HL-60 (cell line): ENCODE measurements at regions not wholly inside any gene's neighbourhood (a gene's known extent, or its start where the extent isn't known, plus 50 kb on each side); places are given as distances from the start of the nearest gene placed in this dataset.

Experiments used
- DNase-seq, 2 experiments: peaks; one replicate each; pipeline ENCODE4 v3.0.0-alpha.2; 2010 to 2020; ENCODE audit warnings: low read depth in 1 of 2, low spot score in 1 of 2
- H3K27ac ChIP-seq: fragments of 250-450 bp; sonication (Bioruptor Pico); replicated peaks from 2 replicates; pipeline ENCODE4 v1.5.1; 2020; ENCODE audit warnings: mild to moderate bottlenecking, moderate library complexity
- H3K27me3 ChIP-seq: fragments of 250-450 bp; sonication (Bioruptor Pico); 2 replicates; pipeline ENCODE4 v1.5.1; 2021; ENCODE audit warnings: mild to moderate bottlenecking, moderate library complexity; ENCODE audit not compliant: insufficient read depth, poor library complexity, severe bottlenecking
- H3K4me3 ChIP-seq: replicated peaks from 2 replicates; pipeline ENCODE4 v1.5.1; 2011; ENCODE audit warnings: mild to moderate bottlenecking, control low read depth, low read length; ENCODE audit not compliant: insufficient read depth
- CTCF ChIP-seq: IDR thresholded peaks from one replicate; pipeline ENCODE4 v1.5.1; 2011; ENCODE audit warnings: low read length, control low read depth, inconsistent platforms; ENCODE audit not compliant: insufficient read depth
- GABPA ChIP-seq: IDR thresholded peaks from 2 replicates; pipeline ENCODE4 v1.6.1; 2012; ENCODE audit warnings: low read depth
- POLR2AphosphoS5 ChIP-seq: IDR thresholded peaks from 2 replicates; pipeline ENCODE4 v1.6.1; 2012; ENCODE audit warnings: low read depth
- SPI1 ChIP-seq: IDR thresholded peaks from 2 replicates; pipeline ENCODE4 v1.6.1; 2012; ENCODE audit warnings: low read depth, mild to moderate bottlenecking, borderline replicate concordance
- TF ChIP-seq, protein P1 (sequence below): IDR thresholded peaks from 2 replicates; pipeline ENCODE4 v1.6.1; 2012; ENCODE audit warnings: low read depth; ENCODE audit not compliant: insufficient replicate concordance

DNA sequence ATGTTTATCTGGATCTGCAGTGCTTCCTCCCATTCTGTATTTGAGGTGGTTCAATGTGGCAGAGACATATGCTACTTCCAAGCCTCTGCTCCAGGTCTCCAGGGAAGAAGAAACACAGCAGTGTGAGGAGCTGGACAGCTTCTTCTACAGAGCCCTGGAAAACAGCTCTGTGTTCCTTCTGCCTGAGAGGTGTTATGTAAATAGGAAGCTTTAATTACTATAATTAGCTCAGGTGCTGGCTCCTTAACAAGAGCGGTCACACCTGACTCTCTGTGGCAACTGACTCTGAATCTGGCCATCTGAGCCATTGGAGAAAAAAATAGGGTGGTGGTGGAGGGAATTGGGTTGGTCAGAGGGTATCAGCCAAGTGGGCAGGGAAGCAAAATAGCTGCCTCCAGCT lies 332.4 kb upstream of the BRINP1 start:
- TF ChIP-seq GABPA (no peak), POLR2AphosphoS5 (no peak), SPI1 (no peak), CTCF (no peak)
- TF ChIP-seq, protein P1, sequence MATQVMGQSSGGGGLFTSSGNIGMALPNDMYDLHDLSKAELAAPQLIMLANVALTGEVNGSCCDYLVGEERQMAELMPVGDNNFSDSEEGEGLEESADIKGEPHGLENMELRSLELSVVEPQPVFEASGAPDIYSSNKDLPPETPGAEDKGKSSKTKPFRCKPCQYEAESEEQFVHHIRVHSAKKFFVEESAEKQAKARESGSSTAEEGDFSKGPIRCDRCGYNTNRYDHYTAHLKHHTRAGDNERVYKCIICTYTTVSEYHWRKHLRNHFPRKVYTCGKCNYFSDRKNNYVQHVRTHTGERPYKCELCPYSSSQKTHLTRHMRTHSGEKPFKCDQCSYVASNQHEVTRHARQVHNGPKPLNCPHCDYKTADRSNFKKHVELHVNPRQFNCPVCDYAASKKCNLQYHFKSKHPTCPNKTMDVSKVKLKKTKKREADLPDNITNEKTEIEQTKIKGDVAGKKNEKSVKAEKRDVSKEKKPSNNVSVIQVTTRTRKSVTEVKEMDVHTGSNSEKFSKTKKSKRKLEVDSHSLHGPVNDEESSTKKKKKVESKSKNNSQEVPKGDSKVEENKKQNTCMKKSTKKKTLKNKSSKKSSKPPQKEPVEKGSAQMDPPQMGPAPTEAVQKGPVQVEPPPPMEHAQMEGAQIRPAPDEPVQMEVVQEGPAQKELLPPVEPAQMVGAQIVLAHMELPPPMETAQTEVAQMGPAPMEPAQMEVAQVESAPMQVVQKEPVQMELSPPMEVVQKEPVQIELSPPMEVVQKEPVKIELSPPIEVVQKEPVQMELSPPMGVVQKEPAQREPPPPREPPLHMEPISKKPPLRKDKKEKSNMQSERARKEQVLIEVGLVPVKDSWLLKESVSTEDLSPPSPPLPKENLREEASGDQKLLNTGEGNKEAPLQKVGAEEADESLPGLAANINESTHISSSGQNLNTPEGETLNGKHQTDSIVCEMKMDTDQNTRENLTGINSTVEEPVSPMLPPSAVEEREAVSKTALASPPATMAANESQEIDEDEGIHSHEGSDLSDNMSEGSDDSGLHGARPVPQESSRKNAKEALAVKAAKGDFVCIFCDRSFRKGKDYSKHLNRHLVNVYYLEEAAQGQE = no peak
- H3K4me3 ChIP-seq = no peak overlapping the region
- no peak overlapping the region for H3K27ac ChIP-seq
- H3K27me3 ChIP-seq = no peaks in the 10 kb centered on the region
- DNase-seq = no peak

- no peaks in the 10 kb centered on the region for H3K27me3 ChIP-seq
- H3K27ac ChIP-seq = no peak overlapping the region
- DNase-seq = no peak
- no peak overlapping the region for H3K4me3 ChIP-seq
- TF ChIP-seq SPI1 (no peak), CTCF (no peak), POLR2AphosphoS5 (no peak), GABPA (no peak)
- TF ChIP-seq, protein P1 = no peak
Observed at GRCh38 chr9:119698535-119698934, 329.3 kb upstream of the BRINP1 start.

GRCh38 chr9:119697996-119698395 lies 328.8 kb upstream of the BRINP1 start:
- no peak overlapping the region for H3K27ac ChIP-seq
- no peaks in the 10 kb centered on the region for H3K27me3 ChIP-seq
- DNase-seq = no peak
- H3K4me3 ChIP-seq = no peak overlapping the region
- TF ChIP-seq GABPA = no peak
- TF ChIP-seq POLR2AphosphoS5 = no peak
- TF ChIP-seq, protein P1 = no peak
- TF ChIP-seq CTCF = no peak
- no peak for TF ChIP-seq SPI1
